BLaER1 treated with 17β-estradiol and CSF1 and Interleukin-3, amounts not matched to agents 10 nM and 100 nM (cell line): ENCODE measurements at regions not wholly inside any gene's neighbourhood (a gene's known extent, or its start where the extent isn't known, plus 50 kb on each side); places are given as distances from the start of the nearest gene placed in this dataset.
"Not testable (repeated sequence)": the region's sequence is repeated elsewhere in the genome, so short reads cannot be mapped to it uniquely, and the experiment has no call there.

ENCODE experiments used
- H3K27ac ChIP-seq, 11 experiments: shearing (Covaris generic); formaldehyde crosslinking; 2 replicates each; pipeline ENCODE4 v1.8.1; 2022
- H3K27me3 ChIP-seq, 11 experiments: shearing (Covaris generic); formaldehyde crosslinking; 2 replicates each; pipeline ENCODE4 v1.8.1; 2022
- H3K36me3 ChIP-seq, 11 experiments: shearing (Covaris generic); formaldehyde crosslinking; 2 replicates each; pipeline ENCODE4 v1.8.1; 2022
- H3K4me1 ChIP-seq, 10 experiments: shearing (Covaris generic); formaldehyde crosslinking; 2 replicates each; pipeline ENCODE4 v1.8.1; 2022
- H3K4me2 ChIP-seq, 11 experiments: shearing (Covaris generic); formaldehyde crosslinking; 2 replicates each; pipeline ENCODE4 v1.8.1; 2022
- H3K4me3 ChIP-seq, 10 experiments: shearing (Covaris generic); formaldehyde crosslinking; 2 replicates each; pipeline ENCODE4 v1.8.1; 2022
- H3K9ac ChIP-seq, 11 experiments: shearing (Covaris generic); formaldehyde crosslinking; 2 replicates each; pipeline ENCODE4 v1.8.1; 2022
- H3K9me3 ChIP-seq, 11 experiments: shearing (Covaris generic); formaldehyde crosslinking; replicated peaks in 1 of 11; 2 replicates each; pipeline ENCODE4 v1.8.1; 2022
- H4K20me1 ChIP-seq, 11 experiments: shearing (Covaris generic); formaldehyde crosslinking; 2 replicates each; pipeline ENCODE4 v1.8.1; 2022
- Cebpa-rat ChIP-seq, 11 experiments: shearing (Covaris generic); IDR thresholded peaks; 2 replicates each; pipeline ENCODE4 v1.8.1; 2022

DNA sequence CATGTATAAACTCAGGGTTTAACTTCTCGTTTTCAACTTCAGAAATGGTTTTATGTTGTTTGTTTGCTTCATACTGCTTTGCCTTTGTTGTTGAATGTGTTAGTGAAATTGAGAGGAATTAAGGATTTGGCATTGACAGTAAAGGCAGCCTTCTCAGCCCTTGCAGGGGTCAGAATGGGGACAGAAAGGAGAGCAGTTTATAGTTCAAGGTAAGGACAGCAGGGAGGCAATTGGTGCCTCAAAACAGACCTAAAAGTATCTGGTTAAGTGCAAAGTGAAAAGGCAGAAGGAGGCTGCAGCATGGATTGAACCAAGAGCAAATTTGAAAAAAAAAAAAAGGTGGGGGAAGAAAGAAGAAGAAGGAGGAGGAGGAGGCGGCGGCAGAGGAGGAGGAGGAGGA, 835.0 kb upstream of the ADGRL3 start:
- no peak overlapping the region for H3K4me3 ChIP-seq
- H3K36me3 ChIP-seq: no peaks in the 10 kb centered on the region
- no peak overlapping the region for H3K9ac ChIP-seq
- H4K20me1 ChIP-seq: no peaks in the 10 kb centered on the region
- peaks cover 0 to 10% (median 7%) of the 10 kb centered on the region in 11 experiments; a peak in 8 of 22 replicates for H3K9me3 ChIP-seq
- no peak overlapping the region for H3K27ac ChIP-seq
- TF ChIP-seq Cebpa-rat (IDR thresholded peaks at IDR 0.05): no peak
- no peak overlapping the region for H3K4me2 ChIP-seq
- no peaks in the 10 kb centered on the region; a peak in 2 of 20 replicates for H3K4me1 ChIP-seq
- no peaks in the 10 kb centered on the region for H3K27me3 ChIP-seq

DNA sequence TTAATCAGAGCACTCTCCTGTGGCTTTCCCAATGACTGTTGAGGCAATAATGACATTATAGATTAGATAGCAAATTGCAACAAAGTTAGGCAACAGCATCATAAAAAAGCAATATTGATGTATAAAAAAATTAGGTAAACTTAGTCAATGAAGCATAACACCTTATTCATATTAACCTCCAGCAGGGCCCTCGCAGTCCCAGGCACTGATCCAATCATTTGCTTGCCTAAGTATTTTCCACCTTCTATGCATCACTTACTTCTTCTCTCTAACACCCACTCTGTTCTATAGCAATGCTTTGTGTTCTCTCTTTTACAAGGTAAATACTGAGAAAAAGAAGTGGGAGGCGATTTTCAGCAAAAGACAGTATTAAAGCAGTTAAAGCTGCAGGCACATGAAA, 833.5 kb upstream of the ADGRL3 start:
- H3K36me3 ChIP-seq: no peaks in the 10 kb centered on the region
- no peak overlapping the region for H3K9ac ChIP-seq
- no peaks in the 10 kb centered on the region for H4K20me1 ChIP-seq
- no peak overlapping the region for H3K4me2 ChIP-seq
- H3K27ac ChIP-seq: no peak overlapping the region
- peaks cover 0 to 18% (median 8%) of the 10 kb centered on the region in 11 experiments; a peak in 8 of 22 replicates for H3K9me3 ChIP-seq
- no peak for TF ChIP-seq Cebpa-rat (IDR thresholded peaks at IDR 0.05)
- H3K4me3 ChIP-seq: no peak overlapping the region
- H3K4me1 ChIP-seq: no peaks in the 10 kb centered on the region; a peak in 2 of 20 replicates
- H3K27me3 ChIP-seq: no peaks in the 10 kb centered on the region

DNA sequence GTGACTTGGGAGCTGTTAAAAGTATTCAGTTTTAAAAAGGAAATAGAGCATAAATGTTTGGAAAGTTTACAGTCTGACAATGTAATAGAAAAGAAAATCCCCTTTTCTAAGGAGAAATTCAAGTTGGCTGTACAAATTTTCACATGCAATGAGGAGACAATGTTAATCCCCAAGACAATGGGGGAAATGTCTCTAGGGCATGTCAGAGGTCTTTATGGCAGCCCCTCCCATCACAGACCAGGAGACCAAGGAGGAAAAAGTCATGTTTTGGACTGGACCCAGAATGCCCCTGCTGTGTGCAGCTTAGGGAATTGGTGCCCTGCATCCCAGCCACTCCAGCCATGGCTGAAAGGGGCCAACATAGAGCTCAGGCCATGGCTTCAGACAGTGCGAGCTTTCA, 831.1 kb upstream of the ADGRL3 start:
- no peaks in the 10 kb centered on the region; a peak in 1 of 22 replicates for H3K27me3 ChIP-seq
- H3K36me3 ChIP-seq: no peaks in the 10 kb centered on the region
- no peaks in the 10 kb centered on the region for H4K20me1 ChIP-seq
- H3K9ac ChIP-seq: no peak overlapping the region
- H3K4me1 ChIP-seq: no peaks in the 10 kb centered on the region; a peak in 2 of 20 replicates
- H3K9me3 ChIP-seq: peaks cover 0 to 18% (median 8%) of the 10 kb centered on the region in 11 experiments; a peak in 8 of 22 replicates
- no peak for TF ChIP-seq Cebpa-rat (IDR thresholded peaks at IDR 0.05)
- H3K27ac ChIP-seq: no peak overlapping the region
- H3K4me2 ChIP-seq: no peak overlapping the region
- H3K4me3 ChIP-seq: no peak overlapping the region

DNA sequence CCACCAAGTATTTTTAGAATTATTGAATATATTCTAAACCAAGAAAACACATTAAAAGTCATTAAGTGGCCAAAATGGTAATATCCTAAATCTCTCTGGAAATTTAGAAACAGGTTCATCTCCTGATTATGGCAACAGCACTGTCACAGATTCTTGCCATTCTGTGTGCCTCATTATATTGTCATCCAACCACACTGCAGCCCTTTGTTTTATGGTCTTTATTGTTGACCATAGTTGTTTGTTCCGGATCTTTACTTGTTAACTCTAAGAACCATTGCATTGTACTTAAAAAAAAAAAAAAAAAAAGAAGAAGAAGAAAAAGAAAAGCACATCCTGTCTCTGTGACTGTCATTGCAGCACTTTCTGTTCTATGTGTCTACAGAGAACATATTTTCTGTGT, 822.1 kb upstream of the ADGRL3 start:
- TF ChIP-seq Cebpa-rat (IDR thresholded peaks at IDR 0.05): no peak
- Histone ChIP-seq H3K4me2 (no peak overlapping the region), H3K27me3 (no peaks in the 10 kb centered on the region), H3K9me3 (no peaks in the 10 kb centered on the region), H3K4me1 (no peaks in the 10 kb centered on the region), H4K20me1 (no peaks in the 10 kb centered on the region), H3K36me3 (no peaks in the 10 kb centered on the region), H3K4me3 (no peak overlapping the region), H3K27ac (no peak overlapping the region), H3K9ac (no peak overlapping the region)

DNA sequence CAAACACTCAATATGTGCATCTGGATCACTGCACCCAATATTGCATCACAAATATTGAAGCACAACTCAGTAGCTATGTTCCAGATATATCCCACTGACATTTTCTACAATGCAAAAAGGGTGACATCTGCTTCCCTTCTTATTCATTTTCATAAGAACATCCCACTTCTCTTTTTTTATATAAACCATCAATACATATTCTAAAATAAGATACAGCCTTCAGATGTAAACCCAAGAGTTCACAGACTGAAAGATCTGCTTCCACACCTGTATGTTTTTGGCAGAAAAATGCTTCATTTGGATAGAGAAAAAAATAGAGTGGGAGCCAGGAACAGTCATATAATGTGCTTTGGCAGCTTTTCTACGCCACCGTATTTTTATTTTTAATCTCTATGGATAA, 815.6 kb upstream of the ADGRL3 start:
- no peak overlapping the region for H3K4me2 ChIP-seq
- no peaks in the 10 kb centered on the region for H3K4me1 ChIP-seq
- no peaks in the 10 kb centered on the region for H3K9me3 ChIP-seq
- H4K20me1 ChIP-seq: no peaks in the 10 kb centered on the region
- H3K4me3 ChIP-seq: no peak overlapping the region
- H3K27ac ChIP-seq: no peak overlapping the region
- H3K27me3 ChIP-seq: no peaks in the 10 kb centered on the region
- H3K9ac ChIP-seq: no peak overlapping the region
- no peaks in the 10 kb centered on the region for H3K36me3 ChIP-seq
- no peak for TF ChIP-seq Cebpa-rat (IDR thresholded peaks at IDR 0.05)

DNA sequence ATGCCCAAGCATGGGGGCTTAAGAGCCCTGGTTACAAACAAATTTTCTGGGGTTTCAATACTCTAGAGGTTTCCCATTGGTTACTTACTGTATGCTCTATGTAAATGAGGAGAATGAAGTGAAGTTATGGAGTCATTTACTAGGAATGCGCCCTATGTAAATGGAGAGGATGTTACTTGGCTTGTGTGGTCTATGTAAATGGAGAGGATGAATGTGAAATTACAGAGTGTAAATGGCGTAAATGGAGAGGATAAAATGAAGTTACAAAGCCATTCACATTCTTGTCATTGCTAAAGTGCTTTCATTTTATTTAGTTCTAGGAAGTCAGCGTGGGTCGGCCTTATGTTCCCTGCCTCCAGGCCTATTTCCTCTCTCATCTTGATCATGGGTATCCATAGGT, 810.5 kb upstream of the ADGRL3 start:
- no peak overlapping the region for H3K9ac ChIP-seq
- H3K27ac ChIP-seq: no peak overlapping the region

DNA sequence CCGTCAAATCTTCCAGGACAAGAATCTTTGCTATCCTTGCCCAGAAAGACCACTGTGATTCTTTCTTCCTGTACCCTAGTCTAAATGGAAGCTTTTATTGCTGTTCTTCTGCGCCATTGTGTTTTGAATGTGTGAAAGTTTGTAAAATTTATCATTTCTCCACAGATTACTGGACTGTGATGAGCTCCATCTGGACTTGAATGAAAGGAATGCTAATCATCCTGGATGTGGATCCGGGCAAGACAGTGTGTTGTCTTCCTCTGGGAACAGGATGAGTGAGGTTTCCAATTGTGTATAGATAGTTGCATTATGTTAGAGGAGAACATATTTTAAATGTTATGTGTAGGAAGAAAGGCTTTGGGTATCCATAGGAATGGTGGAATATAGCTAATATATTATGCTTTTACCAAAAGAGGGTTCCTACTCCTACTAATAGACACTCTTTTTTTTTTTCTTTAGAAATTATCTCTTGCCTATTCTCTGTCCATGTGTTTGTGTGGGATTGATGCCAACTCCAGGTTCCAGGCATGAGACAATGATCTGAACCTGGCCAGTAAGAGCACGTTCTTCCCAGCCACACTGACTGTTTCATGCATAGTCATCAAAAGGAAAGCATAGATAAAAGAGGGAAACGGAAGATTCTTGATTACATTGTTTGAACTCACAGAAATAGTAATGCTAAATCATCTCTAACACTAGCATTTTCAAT, 803.6 kb upstream of the ADGRL3 start:
- H3K27ac ChIP-seq: no peak overlapping the region
- H3K9me3 ChIP-seq: no peaks in the 10 kb centered on the region
- H4K20me1 ChIP-seq: no peaks in the 10 kb centered on the region
- H3K4me3 ChIP-seq: no peak overlapping the region
- no peaks in the 10 kb centered on the region for H3K4me1 ChIP-seq
- TF ChIP-seq Cebpa-rat (IDR thresholded peaks at IDR 0.05): no peak
- H3K9ac ChIP-seq: no peak overlapping the region
- H3K4me2 ChIP-seq: no peak overlapping the region
- no peaks in the 10 kb centered on the region for H3K36me3 ChIP-seq
- H3K27me3 ChIP-seq: no peaks in the 10 kb centered on the region

More for the DNA sequence above, 810.5 kb upstream of the ADGRL3 start:
- no peak overlapping the region for H3K4me2 ChIP-seq
- H3K4me1 ChIP-seq: no peaks in the 10 kb centered on the region
- H3K9me3 ChIP-seq: no peaks in the 10 kb centered on the region
- H3K27me3 ChIP-seq: no peaks in the 10 kb centered on the region
- H4K20me1 ChIP-seq: no peaks in the 10 kb centered on the region
- H3K36me3 ChIP-seq: no peaks in the 10 kb centered on the region
- TF ChIP-seq Cebpa-rat (IDR thresholded peaks at IDR 0.05): no peak
- H3K4me3 ChIP-seq: no peak overlapping the region

DNA sequence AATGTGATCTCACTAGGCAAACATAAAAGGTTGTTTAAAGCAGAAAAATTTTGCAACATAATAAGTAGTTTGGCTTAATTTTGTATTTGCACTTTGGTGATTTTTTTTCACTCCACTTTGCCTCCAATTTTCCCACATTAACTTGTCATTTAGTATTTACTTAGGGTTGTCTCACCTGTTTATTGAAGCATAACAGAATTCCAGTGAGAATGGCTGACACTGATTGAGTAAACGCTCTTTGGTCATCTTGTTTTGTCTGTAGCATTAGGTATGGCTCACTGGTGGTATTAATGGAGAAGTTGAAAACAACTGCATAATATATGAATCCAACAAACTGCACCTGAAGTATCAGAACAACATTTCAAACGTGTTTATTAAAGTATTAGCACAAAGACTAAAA, 799.5 kb upstream of the ADGRL3 start:
- Histone ChIP-seq H3K27me3 (no peaks in the 10 kb centered on the region), H3K36me3 (no peaks in the 10 kb centered on the region), H3K27ac (no peak overlapping the region), H3K4me2 (no peak overlapping the region), H3K4me3 (no peak overlapping the region), H4K20me1 (no peaks in the 10 kb centered on the region), H3K9ac (no peak overlapping the region), H3K9me3 (no peaks in the 10 kb centered on the region), H3K4me1 (no peaks in the 10 kb centered on the region)
- TF ChIP-seq Cebpa-rat (IDR thresholded peaks at IDR 0.05): no peak

DNA sequence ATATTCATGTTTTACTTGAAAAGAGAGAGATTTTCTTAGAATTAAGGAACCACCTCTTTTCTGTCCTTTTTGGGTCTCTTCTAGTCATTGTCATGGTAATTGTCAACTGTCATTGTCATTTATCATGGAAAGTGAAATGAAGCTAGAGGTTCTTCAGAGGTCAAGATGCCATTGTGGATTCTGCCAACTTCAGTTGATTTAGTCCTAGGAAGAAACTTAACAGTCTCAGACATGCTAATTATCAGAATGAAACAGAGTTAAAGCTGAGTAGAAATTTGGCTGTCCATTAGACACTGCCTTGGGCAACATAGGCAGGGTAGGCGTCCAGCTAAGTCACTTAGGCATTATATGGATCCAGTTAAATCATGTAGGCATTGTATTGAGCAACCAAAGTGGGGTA, 796.1 kb upstream of the ADGRL3 start:
- no peak for TF ChIP-seq Cebpa-rat (IDR thresholded peaks at IDR 0.05)
- no peak overlapping the region for H3K9ac ChIP-seq
- H3K4me1 ChIP-seq: no peaks in the 10 kb centered on the region
- no peaks in the 10 kb centered on the region for H4K20me1 ChIP-seq
- no peaks in the 10 kb centered on the region for H3K27me3 ChIP-seq
- no peak overlapping the region for H3K27ac ChIP-seq
- no peaks in the 10 kb centered on the region for H3K36me3 ChIP-seq
- H3K4me2 ChIP-seq: no peak overlapping the region
- H3K9me3 ChIP-seq: no peaks in the 10 kb centered on the region
- no peak overlapping the region for H3K4me3 ChIP-seq

DNA sequence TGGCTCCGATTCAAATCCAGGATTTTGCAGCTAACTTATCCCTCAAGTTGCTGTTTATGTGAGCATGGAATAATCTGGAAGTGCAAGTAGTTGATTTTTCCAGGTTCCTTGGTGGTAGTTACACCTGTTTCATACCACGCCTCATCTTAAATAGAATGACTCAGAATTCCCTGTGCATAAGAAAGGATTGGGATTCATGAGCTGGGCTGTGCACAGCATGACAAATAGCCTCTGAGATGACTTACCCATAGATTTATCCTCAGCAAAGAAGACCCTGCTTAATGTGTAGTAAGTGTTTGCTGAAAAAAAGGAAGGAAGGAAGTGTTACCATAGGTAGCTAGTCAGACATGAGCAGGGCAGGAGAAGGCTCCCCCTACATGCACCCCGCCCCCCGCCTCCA, 777.7 kb upstream of the ADGRL3 start:
- Histone ChIP-seq H3K9ac (no peak overlapping the region), H3K4me2 (no peak overlapping the region), H3K36me3 (no peaks in the 10 kb centered on the region), H3K4me3 (no peak overlapping the region), H3K9me3 (no peaks in the 10 kb centered on the region; a peak in 1 of 22 replicates), H3K4me1 (no peaks in the 10 kb centered on the region), H3K27ac (no peak overlapping the region), H4K20me1 (no peaks in the 10 kb centered on the region), H3K27me3 (no peaks in the 10 kb centered on the region)
- TF ChIP-seq Cebpa-rat (IDR thresholded peaks at IDR 0.05): no peak

DNA sequence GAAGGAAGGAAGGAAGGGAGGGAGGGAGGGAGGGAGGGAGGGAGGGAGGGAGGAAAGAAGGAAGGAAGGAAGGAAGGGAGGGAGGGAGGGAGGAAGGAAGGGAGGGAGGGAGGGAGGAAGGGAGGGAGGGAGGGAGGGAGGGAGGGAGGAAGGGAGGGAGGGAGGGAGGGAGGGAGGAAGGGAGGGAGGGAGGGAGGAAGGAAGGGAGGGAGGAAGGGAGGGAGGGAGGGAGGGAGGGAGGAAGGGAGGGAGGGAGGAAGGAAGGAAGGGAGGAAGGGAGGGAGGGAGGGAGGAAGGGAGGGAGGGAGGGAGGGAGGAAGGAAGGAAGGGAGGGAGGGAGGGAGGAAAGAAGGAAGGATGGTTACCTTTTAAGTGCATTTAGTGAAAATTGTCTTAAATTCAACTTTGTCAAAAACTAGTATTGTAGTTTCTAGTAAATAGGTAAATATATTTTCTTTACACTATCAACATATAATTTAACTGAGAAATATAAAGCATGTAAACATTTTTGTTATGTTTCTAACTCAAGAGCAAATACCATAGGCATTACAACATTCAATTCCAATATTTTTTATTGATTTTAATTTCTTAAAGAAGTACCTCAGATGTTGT, 776.4 kb upstream of the ADGRL3 start:
- not testable (repeated sequence) for H3K27ac ChIP-seq, H3K4me1 ChIP-seq

More for the DNA sequence above, 776.4 kb upstream of the ADGRL3 start:
- H3K27me3 ChIP-seq, H3K36me3 ChIP-seq, H3K4me2 ChIP-seq, H3K9me3 ChIP-seq, H3K9ac ChIP-seq, H3K4me3 ChIP-seq, H4K20me1 ChIP-seq: not testable (repeated sequence)
